ENCODE measurements at regions not wholly inside any gene's neighbourhood (a gene's known extent, or its start where the extent isn't known, plus 50 kb on each side); places are given as distances from the start of the nearest gene placed in this dataset.

- Mint-ChIP-seq H3K27me3 (ENCODE audit: low read depth) (no peaks in the 10 kb centered on the region), H3K27ac (ENCODE audit: unreplicated experiment) (no peak overlapping the region), H3K4me3 (no peak overlapping the region), H3K4me1 (peaks cover 8% of the 10 kb centered on the region), H3K36me3 (ENCODE audit: low read depth) (no peaks in the 10 kb centered on the region), H3K9me3 (no peaks in the 10 kb centered on the region)
- DNase-seq (ENCODE audit: low read depth, low spot score): no peak
- TF ChIP-seq, protein P1, sequence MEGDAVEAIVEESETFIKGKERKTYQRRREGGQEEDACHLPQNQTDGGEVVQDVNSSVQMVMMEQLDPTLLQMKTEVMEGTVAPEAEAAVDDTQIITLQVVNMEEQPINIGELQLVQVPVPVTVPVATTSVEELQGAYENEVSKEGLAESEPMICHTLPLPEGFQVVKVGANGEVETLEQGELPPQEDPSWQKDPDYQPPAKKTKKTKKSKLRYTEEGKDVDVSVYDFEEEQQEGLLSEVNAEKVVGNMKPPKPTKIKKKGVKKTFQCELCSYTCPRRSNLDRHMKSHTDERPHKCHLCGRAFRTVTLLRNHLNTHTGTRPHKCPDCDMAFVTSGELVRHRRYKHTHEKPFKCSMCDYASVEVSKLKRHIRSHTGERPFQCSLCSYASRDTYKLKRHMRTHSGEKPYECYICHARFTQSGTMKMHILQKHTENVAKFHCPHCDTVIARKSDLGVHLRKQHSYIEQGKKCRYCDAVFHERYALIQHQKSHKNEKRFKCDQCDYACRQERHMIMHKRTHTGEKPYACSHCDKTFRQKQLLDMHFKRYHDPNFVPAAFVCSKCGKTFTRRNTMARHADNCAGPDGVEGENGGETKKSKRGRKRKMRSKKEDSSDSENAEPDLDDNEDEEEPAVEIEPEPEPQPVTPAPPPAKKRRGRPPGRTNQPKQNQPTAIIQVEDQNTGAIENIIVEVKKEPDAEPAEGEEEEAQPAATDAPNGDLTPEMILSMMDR (conservative IDR thresholded peaks at IDR 0.05): no peak
Observed at GRCh38 chr7:10300577-10300976, 673.1 kb upstream of the PHF14 start.

DNA sequence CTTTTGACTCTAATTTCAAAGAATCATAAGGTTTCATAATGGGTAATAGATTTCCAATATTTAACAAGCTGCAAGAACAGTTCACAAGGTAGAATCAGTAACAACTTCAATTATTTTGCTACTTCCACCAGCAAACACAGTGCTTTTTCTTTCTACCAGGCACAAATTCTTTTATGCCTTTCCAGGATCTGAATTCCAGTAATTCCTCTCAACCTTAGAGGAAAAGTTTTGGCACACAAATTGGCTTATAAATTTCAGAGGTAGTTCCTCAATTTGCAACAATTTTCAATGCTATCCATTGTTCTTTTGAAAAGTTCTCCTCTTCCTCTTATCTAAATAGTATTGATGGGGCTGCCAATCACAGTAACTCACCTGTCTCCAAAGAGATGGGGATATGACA lies 665.4 kb upstream of the PHF14 start:
- DNase-seq (ENCODE audit: low read depth, low spot score): no peak
- Mint-ChIP-seq H3K27ac (ENCODE audit: unreplicated experiment) (no peak overlapping the region), H3K27me3 (ENCODE audit: low read depth) (no peaks in the 10 kb centered on the region), H3K4me3 (no peak overlapping the region), H3K4me1 (no peaks in the 10 kb centered on the region), H3K9me3 (no peaks in the 10 kb centered on the region), H3K36me3 (ENCODE audit: low read depth) (no peaks in the 10 kb centered on the region)
- TF ChIP-seq, protein P1 (conservative IDR thresholded peaks at IDR 0.05): no peak

- Mint-ChIP-seq H3K9me3 (peaks cover 3% of the 10 kb centered on the region), H3K27ac (ENCODE audit: unreplicated experiment) (no peak overlapping the region), H3K27me3 (ENCODE audit: low read depth) (no peaks in the 10 kb centered on the region), H3K36me3 (ENCODE audit: low read depth) (no peaks in the 10 kb centered on the region), H3K4me1 (no peaks in the 10 kb centered on the region), H3K4me3 (no peak overlapping the region)
- TF ChIP-seq, protein P1 (conservative IDR thresholded peaks at IDR 0.05): no peak
- DNase-seq (ENCODE audit: low read depth, low spot score): no peak
Observed at GRCh38 chr7:10312942-10313341, 660.7 kb upstream of the PHF14 start.

DNA sequence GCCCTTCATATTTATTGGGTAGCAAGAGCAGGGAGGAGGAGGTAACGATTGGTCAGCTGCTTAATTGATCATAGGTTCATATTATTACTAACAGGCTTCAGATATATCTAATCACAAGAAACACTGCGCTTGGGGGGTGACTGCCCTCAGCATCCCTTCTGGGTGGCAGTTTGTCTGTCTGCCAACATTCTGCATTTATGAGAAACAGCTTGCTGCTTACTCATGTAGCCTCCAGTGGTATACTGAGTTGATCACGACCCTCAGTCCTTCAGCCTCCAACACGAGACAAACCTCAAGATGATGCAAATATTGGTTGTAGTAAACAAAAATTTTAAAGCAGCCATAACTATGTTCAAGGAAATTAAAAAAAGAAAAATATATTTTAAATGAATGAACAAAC lies 657.8 kb upstream of the PHF14 start:
- no peak for DNase-seq (ENCODE audit: low read depth, low spot score)
- H3K27me3 Mint-ChIP-seq (ENCODE audit: low read depth): no peaks in the 10 kb centered on the region
- H3K4me3 Mint-ChIP-seq: no peak overlapping the region
- H3K4me1 Mint-ChIP-seq: no peaks in the 10 kb centered on the region
- H3K27ac Mint-ChIP-seq (ENCODE audit: unreplicated experiment): no peak overlapping the region
- H3K36me3 Mint-ChIP-seq (ENCODE audit: low read depth): no peaks in the 10 kb centered on the region
- TF ChIP-seq, protein P1 (conservative IDR thresholded peaks at IDR 0.05): no peak
- peaks cover 6% of the 10 kb centered on the region for H3K9me3 Mint-ChIP-seq

DNA sequence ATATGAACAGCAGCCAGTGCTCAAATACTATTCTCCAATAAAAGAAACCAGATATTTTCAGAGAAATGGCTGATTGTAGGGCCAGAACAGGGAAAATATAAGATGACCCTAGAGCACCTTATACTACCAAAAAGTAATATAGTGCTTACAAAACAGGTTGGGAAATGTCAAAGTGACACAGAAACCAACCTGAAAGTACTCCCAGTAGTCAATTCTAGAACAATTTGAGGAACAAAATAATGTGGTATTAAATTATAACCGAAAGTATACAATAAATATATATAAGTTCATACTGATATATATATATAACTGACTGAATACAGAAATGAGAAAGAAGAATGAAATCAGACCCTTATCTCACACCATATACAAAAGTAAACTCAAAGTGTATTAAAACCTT lies 657.2 kb upstream of the PHF14 start:
- TF ChIP-seq, protein P1 (conservative IDR thresholded peaks at IDR 0.05): no peak
- Mint-ChIP-seq H3K4me1 (no peaks in the 10 kb centered on the region), H3K36me3 (ENCODE audit: low read depth) (no peaks in the 10 kb centered on the region), H3K9me3 (peaks cover 6% of the 10 kb centered on the region), H3K27me3 (ENCODE audit: low read depth) (no peaks in the 10 kb centered on the region), H3K27ac (ENCODE audit: unreplicated experiment) (no peak overlapping the region), H3K4me3 (no peak overlapping the region)
- DNase-seq (ENCODE audit: low read depth, low spot score): no peak

DNA sequence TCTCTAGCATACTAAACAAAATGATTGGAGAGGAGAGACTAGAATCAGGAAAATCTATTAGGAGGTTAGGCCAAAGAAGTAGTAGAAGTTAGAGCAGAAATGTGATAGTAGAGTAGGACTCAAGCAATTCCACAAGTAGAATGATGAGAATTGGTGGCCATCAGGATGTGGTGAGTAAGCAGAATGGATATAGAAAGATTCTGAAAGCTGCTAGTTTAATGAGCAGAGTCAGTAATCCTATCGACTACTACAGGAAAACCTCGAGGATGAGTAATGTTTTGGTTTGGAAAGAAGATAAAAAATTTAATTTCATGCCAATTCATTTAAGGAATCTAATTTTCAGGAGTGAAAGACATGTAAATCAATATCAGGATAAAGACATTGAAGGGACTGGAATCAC lies 648.3 kb upstream of the PHF14 start:
- no peaks in the 10 kb centered on the region for H3K27me3 Mint-ChIP-seq (ENCODE audit: low read depth)
- H3K4me1 Mint-ChIP-seq: peaks cover 3% of the 10 kb centered on the region
- H3K4me3 Mint-ChIP-seq: no peak overlapping the region
- H3K9me3 Mint-ChIP-seq: no peaks in the 10 kb centered on the region
- no peak for DNase-seq (ENCODE audit: low read depth, low spot score)
- H3K36me3 Mint-ChIP-seq (ENCODE audit: low read depth): no peaks in the 10 kb centered on the region
- TF ChIP-seq, protein P1 (conservative IDR thresholded peaks at IDR 0.05): no peak
- H3K27ac Mint-ChIP-seq (ENCODE audit: unreplicated experiment): no peak overlapping the region

Measured in neural crest cell (in vitro differentiated cells).